ENCODE measurements at regions not wholly inside any gene's neighbourhood (a gene's known extent, or its start where the extent isn't known, plus 50 kb on each side); places are given as distances from the start of the nearest gene placed in this dataset.
"Not testable (repeated sequence)": the region's sequence is repeated elsewhere in the genome, so short reads cannot be mapped to it uniquely, and the experiment has no call there.

DNA sequence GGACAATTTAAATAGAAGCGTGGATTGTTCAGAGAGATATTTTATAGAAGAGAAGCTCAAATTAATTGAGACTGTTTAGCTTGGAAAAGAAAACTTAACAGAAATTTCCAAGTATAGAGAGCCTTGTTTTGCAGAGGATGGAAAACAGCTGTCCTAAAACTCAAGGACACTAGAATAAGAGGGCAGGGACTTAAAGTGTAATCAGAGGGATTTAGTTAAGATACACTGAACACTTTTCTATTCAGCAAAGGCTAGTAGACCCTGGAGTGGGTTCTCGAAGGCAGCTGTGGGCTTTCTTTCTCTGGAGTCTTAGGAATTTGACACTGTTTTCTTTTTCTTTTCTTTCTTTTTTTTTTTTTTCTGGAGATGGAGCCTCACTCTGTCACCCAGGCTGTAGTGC, 92.7 kb upstream of the ARX start:
- Histone ChIP-seq H3K9me3 (no peaks in the 10 kb centered on the region), H3K4me3 (no peak overlapping the region), H3K27me3 (ENCODE audit: insufficient read depth in 3 of 3, low read length in 2 of 3) (no peaks in the 10 kb centered on the region), H3K4me1 (no peaks in the 10 kb centered on the region), H3K27ac (no peak overlapping the region), H3K36me3 (ENCODE audit: insufficient read depth in 1 of 2, low read depth in 1 of 2) (no peaks in the 10 kb centered on the region)
- intact Hi-C loops (cut with DNase I): no loop called here
- TF ChIP-seq, protein P1, sequence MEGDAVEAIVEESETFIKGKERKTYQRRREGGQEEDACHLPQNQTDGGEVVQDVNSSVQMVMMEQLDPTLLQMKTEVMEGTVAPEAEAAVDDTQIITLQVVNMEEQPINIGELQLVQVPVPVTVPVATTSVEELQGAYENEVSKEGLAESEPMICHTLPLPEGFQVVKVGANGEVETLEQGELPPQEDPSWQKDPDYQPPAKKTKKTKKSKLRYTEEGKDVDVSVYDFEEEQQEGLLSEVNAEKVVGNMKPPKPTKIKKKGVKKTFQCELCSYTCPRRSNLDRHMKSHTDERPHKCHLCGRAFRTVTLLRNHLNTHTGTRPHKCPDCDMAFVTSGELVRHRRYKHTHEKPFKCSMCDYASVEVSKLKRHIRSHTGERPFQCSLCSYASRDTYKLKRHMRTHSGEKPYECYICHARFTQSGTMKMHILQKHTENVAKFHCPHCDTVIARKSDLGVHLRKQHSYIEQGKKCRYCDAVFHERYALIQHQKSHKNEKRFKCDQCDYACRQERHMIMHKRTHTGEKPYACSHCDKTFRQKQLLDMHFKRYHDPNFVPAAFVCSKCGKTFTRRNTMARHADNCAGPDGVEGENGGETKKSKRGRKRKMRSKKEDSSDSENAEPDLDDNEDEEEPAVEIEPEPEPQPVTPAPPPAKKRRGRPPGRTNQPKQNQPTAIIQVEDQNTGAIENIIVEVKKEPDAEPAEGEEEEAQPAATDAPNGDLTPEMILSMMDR (IDR thresholded peaks at IDR 0.05): no peak
- ATAC-seq (no peak), DNase-seq (no peak)
- 39 to 47% (median 47%) methylated on average over 2 of the region's 2 CpGs for WGBS, 3 donors

GRCh38 chrX:25105221-25105620, 89.5 kb upstream of the ARX start:
- intact Hi-C loops (cut with DNase I): no loop called here
- H3K36me3 ChIP-seq (ENCODE audit: insufficient read depth in 1 of 2, low read depth in 1 of 2): no peaks in the 10 kb centered on the region
- H3K4me3 ChIP-seq: no peak overlapping the region
- no peaks in the 10 kb centered on the region for H3K27me3 ChIP-seq (ENCODE audit: insufficient read depth in 3 of 3, low read length in 2 of 3)
- no peak for DNase-seq
- no peak overlapping the region for H3K27ac ChIP-seq
- H3K4me1 ChIP-seq: no peaks in the 10 kb centered on the region
- 37 to 45% (median 44%) methylated on average over 4 of the region's 4 CpGs for WGBS, 3 donors
- H3K9me3 ChIP-seq: no peaks in the 10 kb centered on the region
- ATAC-seq: no peak
- TF ChIP-seq, protein P1 (IDR thresholded peaks at IDR 0.05): no peak

GRCh38 chrX:25096522-25097045, 80.8 kb upstream of the ARX start:
- 51 to 56% (median 52%) methylated on average over 3 of the region's 3 CpGs for WGBS, 3 donors
- H3K27ac ChIP-seq: no peak overlapping the region
- no peaks in the 10 kb centered on the region for H3K4me1 ChIP-seq
- no peak for ATAC-seq
- H3K9me3 ChIP-seq: no peaks in the 10 kb centered on the region
- no peaks in the 10 kb centered on the region for H3K27me3 ChIP-seq (ENCODE audit: insufficient read depth in 3 of 3, low read length in 2 of 3)
- intact Hi-C loops (cut with DNase I): no loop called here
- H3K36me3 ChIP-seq (ENCODE audit: insufficient read depth in 1 of 2, low read depth in 1 of 2): no peaks in the 10 kb centered on the region
- TF ChIP-seq, protein P1 (IDR thresholded peaks at IDR 0.05): no peak
- DNase-seq: no peak
- no peak overlapping the region for H3K4me3 ChIP-seq

GRCh38 chrX:25091152-25091551, 75.4 kb upstream of the ARX start:
- ATAC-seq; intact Hi-C loops (cut with DNase I); H3K36me3 ChIP-seq (ENCODE audit: insufficient read depth in 1 of 2, low read depth in 1 of 2); H3K4me3 ChIP-seq; H3K27ac ChIP-seq; H3K4me1 ChIP-seq; H3K27me3 ChIP-seq (ENCODE audit: insufficient read depth in 3 of 3, low read length in 2 of 3); DNase-seq: not testable (repeated sequence)
- 56 to 68% (median 57%) methylated on average over 1 of the region's 1 CpG for WGBS, 3 donors
- H3K9me3 ChIP-seq: peaks cover 20% of the 10 kb centered on the region

DNA sequence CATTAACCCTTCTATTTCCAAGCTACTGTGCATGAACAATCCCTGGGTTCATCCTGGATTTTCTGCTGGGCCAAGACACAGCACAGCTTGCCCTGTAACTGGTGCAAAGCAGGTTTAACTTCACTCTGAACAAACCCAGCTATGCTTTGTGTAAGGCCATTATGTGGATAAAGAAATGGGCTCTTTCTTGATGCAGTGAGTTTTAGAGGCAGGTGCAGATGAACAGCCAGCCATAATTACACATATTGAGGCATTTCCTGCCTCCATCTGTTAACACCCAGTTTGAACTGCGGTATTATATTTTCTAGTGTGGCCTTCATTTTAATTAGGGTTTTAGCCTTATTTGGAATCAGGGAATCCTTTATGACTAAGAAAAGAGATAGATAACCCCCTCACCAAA, 68.7 kb upstream of the ARX start:
- H3K27ac ChIP-seq: no peak overlapping the region
- H3K9me3 ChIP-seq: peaks cover 9% of the 10 kb centered on the region
- no peaks in the 10 kb centered on the region for H3K4me1 ChIP-seq
- H3K27me3 ChIP-seq (ENCODE audit: insufficient read depth in 3 of 3, low read length in 2 of 3): no peaks in the 10 kb centered on the region
- no peaks in the 10 kb centered on the region for H3K36me3 ChIP-seq (ENCODE audit: insufficient read depth in 1 of 2, low read depth in 1 of 2)
- 62 to 79% (median 75%) methylated on average over 1 of the region's 1 CpG for WGBS, 3 donors
- DNase-seq (no peak), ATAC-seq (no peak)
- no peak overlapping the region for H3K4me3 ChIP-seq
- intact Hi-C loops (cut with DNase I): no loop called here
- TF ChIP-seq, protein P1 (IDR thresholded peaks at IDR 0.05): no peak

All from psoas muscle (tissue), 7 donors.